ENCODE measurements at regions not wholly inside any gene's neighbourhood (a gene's known extent, or its start where the extent isn't known, plus 50 kb on each side); places are given as distances from the start of the nearest gene placed in this dataset.

DNA sequence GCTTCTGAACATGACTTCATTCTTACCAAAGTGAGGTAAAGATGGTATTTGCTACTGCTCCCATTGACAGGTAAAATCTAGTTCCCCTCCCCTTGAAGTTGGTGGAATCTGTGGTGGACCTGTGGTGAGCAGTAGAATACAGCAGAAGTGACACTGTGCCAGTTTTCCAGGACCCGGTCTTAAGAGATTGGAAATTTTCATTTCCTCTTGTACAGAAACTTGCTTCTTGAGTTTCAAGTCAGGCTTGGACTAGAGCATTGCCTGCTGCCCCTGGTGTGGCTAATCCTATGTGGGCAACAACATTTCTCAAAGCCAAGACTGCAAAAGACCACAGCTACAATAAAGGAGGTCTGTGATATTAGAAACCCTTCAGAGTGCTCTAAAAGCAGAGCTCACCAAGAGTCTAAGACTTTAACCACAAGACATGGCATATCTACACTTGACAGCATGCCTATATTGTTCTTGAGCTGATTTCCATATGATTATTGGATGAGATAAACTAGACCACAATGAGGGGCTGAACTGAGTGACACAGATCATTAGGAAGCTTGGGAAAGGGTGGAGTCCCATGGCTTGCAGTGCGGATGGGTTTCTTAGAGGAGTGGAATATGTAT is 458.1 kb downstream of the BCL11A start:
- TF ChIP-seq, protein P1, sequence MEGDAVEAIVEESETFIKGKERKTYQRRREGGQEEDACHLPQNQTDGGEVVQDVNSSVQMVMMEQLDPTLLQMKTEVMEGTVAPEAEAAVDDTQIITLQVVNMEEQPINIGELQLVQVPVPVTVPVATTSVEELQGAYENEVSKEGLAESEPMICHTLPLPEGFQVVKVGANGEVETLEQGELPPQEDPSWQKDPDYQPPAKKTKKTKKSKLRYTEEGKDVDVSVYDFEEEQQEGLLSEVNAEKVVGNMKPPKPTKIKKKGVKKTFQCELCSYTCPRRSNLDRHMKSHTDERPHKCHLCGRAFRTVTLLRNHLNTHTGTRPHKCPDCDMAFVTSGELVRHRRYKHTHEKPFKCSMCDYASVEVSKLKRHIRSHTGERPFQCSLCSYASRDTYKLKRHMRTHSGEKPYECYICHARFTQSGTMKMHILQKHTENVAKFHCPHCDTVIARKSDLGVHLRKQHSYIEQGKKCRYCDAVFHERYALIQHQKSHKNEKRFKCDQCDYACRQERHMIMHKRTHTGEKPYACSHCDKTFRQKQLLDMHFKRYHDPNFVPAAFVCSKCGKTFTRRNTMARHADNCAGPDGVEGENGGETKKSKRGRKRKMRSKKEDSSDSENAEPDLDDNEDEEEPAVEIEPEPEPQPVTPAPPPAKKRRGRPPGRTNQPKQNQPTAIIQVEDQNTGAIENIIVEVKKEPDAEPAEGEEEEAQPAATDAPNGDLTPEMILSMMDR (IDR thresholded peaks at IDR 0.05; ENCODE audit: low read depth, low read length) = no peak
- no peak for TF ChIP-seq EZH2phosphoT487 (IDR thresholded peaks at IDR 0.05; ENCODE audit: low read depth)

Measured in OCI-LY3 (cell line).